ENCODE measurements at regions not wholly inside any gene's neighbourhood (a gene's known extent, or its start where the extent isn't known, plus 50 kb on each side); places are given as distances from the start of the nearest gene placed in this dataset.
"Not testable (repeated sequence)": the region's sequence is repeated elsewhere in the genome, so short reads cannot be mapped to it uniquely, and the experiment has no call there.

DNA sequence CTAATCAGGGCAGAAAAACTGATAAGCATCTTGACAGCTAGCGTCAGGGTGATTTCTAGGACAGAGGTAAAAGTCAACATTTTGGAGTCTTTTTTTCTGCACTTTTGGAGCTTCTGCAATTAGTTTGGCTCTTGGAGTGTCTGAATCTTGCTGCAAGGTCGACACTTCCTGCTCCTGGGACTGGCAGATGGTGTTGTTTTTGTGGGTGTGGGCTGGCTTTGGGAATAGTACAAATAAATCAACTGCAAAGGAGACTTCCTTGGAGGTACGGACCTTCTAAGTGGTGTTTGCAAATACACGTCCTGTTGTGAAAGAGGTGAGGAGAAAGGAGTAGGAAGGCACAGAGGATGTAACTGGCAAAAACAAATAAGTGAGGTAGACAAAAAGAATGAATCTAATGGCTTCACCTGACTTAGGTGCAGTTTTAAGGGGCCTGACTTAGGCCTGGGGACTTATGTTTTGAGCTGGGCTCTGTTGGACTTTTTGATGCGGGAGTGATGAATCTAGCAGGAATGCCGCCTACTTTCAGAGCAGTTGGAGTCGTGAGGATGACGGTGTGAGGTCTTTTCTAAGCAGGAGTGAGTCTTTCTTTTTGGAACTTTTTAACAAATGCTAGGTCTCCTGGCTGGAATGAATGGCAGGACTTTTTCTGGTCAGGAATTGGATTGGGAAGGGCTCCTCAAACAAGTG lies 195.1 kb downstream of the OTOP1 start:
- H3K27ac Mint-ChIP-seq (ENCODE audit: unreplicated experiment); H3K4me1 Mint-ChIP-seq (ENCODE audit: low read depth, unreplicated experiment); CTCF ChIA-PET; H3K36me3 Mint-ChIP-seq (ENCODE audit: insufficient read depth, unreplicated experiment); H3K9me3 Mint-ChIP-seq (ENCODE audit: low read depth, unreplicated experiment); H3K4me3 Mint-ChIP-seq (ENCODE audit: low read depth, unreplicated experiment); BruUV-seq (replicated peaks); intact Hi-C loops (cut with micrococcal nuclease; ENCODE audit: unreplicated experiment); DNase-seq: not testable (repeated sequence)
- H3K27me3 Mint-ChIP-seq (ENCODE audit: unreplicated experiment), result peaks cover 22% of the 10 kb centered on the region

- DNase-seq; H3K4me1 Mint-ChIP-seq (ENCODE audit: low read depth, unreplicated experiment); BruUV-seq (replicated peaks); H3K9me3 Mint-ChIP-seq (ENCODE audit: low read depth, unreplicated experiment); intact Hi-C loops (cut with micrococcal nuclease; ENCODE audit: unreplicated experiment); CTCF ChIA-PET; H3K27ac Mint-ChIP-seq (ENCODE audit: unreplicated experiment); H3K36me3 Mint-ChIP-seq (ENCODE audit: insufficient read depth, unreplicated experiment); H3K4me3 Mint-ChIP-seq (ENCODE audit: low read depth, unreplicated experiment): not testable (repeated sequence)
- peaks cover 22% of the 10 kb centered on the region for H3K27me3 Mint-ChIP-seq (ENCODE audit: unreplicated experiment)
These were observed 194.4 kb downstream of the OTOP1 start for GRCh38 chr4:4032364-4032763.

DNA sequence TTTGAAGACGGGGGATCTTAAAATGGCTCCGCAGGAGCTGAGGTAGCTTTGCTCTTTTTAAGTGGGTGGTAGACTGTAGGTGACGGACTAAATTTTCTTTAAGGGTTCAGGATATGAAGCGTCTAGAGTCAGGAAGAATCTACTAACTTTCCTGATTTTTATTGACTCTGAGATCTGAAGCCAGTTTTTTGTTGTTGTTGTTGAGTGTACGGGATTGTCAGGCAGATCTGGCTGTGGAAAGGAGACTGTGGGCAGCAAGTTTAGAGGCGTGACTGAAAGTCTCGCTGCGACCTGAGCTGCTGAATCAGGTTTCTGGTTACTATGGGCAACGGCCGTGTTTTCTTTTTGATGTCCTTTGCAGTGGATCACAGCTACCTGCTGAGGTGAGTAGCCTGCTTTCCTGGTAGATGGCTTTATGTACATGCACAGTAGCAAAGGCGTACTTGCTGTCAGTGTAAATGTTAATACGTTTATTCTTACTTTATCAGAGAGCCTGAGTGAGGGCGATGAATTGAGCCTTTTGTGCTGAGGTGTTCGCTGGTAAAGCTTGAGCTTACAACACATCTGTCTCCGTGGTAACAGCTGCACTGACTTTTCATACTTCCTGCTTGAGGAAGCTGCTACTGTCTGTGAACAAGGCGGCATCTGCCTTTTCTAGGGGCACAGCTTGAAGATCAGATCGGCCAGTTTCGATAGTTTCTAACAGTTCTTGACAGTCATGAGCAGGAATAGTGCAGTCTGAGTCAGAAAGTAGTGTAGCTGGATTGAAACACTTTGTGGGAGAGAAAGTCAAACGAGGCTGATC lies 193.7 kb downstream of the OTOP1 start:
- intact Hi-C loops (cut with micrococcal nuclease; ENCODE audit: unreplicated experiment); H3K9me3 Mint-ChIP-seq (ENCODE audit: low read depth, unreplicated experiment); BruUV-seq (replicated peaks); DNase-seq; H3K4me1 Mint-ChIP-seq (ENCODE audit: low read depth, unreplicated experiment); H3K36me3 Mint-ChIP-seq (ENCODE audit: insufficient read depth, unreplicated experiment); H3K4me3 Mint-ChIP-seq (ENCODE audit: low read depth, unreplicated experiment); CTCF ChIA-PET; H3K27ac Mint-ChIP-seq (ENCODE audit: unreplicated experiment): not testable (repeated sequence)
- H3K27me3 Mint-ChIP-seq (ENCODE audit: unreplicated experiment), result peaks cover 22% of the 10 kb centered on the region

- peaks cover 37% of the 10 kb centered on the region for H3K27me3 Mint-ChIP-seq (ENCODE audit: unreplicated experiment)
- CTCF ChIA-PET; DNase-seq; H3K36me3 Mint-ChIP-seq (ENCODE audit: insufficient read depth, unreplicated experiment); BruUV-seq (replicated peaks); H3K27ac Mint-ChIP-seq (ENCODE audit: unreplicated experiment); H3K9me3 Mint-ChIP-seq (ENCODE audit: low read depth, unreplicated experiment); H3K4me3 Mint-ChIP-seq (ENCODE audit: low read depth, unreplicated experiment); intact Hi-C loops (cut with micrococcal nuclease; ENCODE audit: unreplicated experiment); H3K4me1 Mint-ChIP-seq (ENCODE audit: low read depth, unreplicated experiment): not testable (repeated sequence)
These were observed 189.2 kb downstream of the OTOP1 start for GRCh38 chr4:4037399-4038138.

DNA sequence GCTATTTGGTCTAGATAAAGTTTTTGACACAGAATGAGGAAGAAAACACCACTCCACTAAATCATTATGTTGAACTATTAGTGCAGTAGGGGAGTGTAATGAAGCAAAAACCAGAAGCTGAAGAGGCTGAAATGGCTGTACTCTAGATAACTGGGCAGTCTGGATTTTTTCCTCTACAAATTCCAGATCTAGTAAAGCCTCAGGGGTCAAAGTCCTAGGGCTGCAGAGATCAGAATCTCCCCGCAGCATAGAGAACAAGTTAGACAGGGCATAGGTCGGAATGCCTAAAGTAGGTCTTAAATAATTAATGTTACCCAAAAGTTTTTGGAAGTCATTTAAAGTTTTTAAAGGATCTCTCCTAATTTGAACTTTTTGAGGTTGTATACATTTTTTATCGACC lies 180.9 kb downstream of the OTOP1 start:
- H3K9me3 Mint-ChIP-seq (ENCODE audit: low read depth, unreplicated experiment); CTCF ChIA-PET; H3K4me1 Mint-ChIP-seq (ENCODE audit: low read depth, unreplicated experiment); DNase-seq; BruUV-seq (replicated peaks); intact Hi-C loops (cut with micrococcal nuclease; ENCODE audit: unreplicated experiment); H3K36me3 Mint-ChIP-seq (ENCODE audit: insufficient read depth, unreplicated experiment); H3K27ac Mint-ChIP-seq (ENCODE audit: unreplicated experiment); H3K4me3 Mint-ChIP-seq (ENCODE audit: low read depth, unreplicated experiment): not testable (repeated sequence)
- peaks cover 62% of the 10 kb centered on the region for H3K27me3 Mint-ChIP-seq (ENCODE audit: unreplicated experiment)

DNA sequence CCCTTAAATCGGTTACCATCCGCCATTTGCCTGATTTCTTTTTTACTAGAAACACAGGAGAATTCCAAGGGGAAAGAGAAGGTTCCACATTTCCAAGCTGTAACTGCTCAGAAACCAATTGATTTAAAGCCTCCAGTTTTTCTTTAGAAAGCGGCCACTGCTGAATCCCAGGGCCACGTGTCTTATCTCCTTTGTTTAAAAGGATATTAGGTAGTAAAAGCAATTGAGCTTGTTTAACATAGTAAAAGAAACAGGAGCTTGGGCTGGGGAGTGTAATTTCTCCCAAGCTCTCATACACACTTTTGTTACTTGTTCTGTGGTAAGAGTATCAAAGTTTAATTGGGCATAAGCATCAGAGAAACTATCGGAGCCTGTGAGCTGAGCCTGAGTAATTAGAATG lies 180.0 kb downstream of the OTOP1 start:
- H3K9me3 Mint-ChIP-seq (ENCODE audit: low read depth, unreplicated experiment); H3K27ac Mint-ChIP-seq (ENCODE audit: unreplicated experiment); CTCF ChIA-PET; BruUV-seq (replicated peaks); DNase-seq; H3K36me3 Mint-ChIP-seq (ENCODE audit: insufficient read depth, unreplicated experiment); H3K4me3 Mint-ChIP-seq (ENCODE audit: low read depth, unreplicated experiment); intact Hi-C loops (cut with micrococcal nuclease; ENCODE audit: unreplicated experiment); H3K4me1 Mint-ChIP-seq (ENCODE audit: low read depth, unreplicated experiment): not testable (repeated sequence)
- H3K27me3 Mint-ChIP-seq (ENCODE audit: unreplicated experiment), result peaks cover 56% of the 10 kb centered on the region

DNA sequence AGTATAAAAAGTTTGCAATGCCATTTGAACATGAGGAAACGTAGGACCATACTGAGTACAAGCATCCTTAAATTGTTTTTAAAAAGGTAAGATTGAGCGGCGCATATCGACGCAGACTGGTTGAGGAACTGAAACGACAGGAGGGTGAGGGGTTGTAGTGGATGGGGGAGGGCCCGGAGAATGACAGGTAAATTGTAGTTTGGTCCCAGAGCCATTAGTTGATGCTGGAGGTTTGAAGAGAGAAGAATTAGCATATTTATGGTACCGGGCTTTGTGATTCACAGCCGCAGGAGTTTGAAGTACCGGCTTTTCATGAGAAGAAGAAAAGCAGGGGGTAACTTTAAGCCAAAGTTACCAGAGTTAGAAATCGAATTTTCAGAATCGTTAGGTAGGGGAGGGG lies 179.5 kb downstream of the OTOP1 start:
- BruUV-seq (replicated peaks); DNase-seq; H3K36me3 Mint-ChIP-seq (ENCODE audit: insufficient read depth, unreplicated experiment); CTCF ChIA-PET; H3K27ac Mint-ChIP-seq (ENCODE audit: unreplicated experiment); H3K4me1 Mint-ChIP-seq (ENCODE audit: low read depth, unreplicated experiment); intact Hi-C loops (cut with micrococcal nuclease; ENCODE audit: unreplicated experiment); H3K9me3 Mint-ChIP-seq (ENCODE audit: low read depth, unreplicated experiment); H3K4me3 Mint-ChIP-seq (ENCODE audit: low read depth, unreplicated experiment): not testable (repeated sequence)
- H3K27me3 Mint-ChIP-seq (ENCODE audit: unreplicated experiment), result peaks cover 50% of the 10 kb centered on the region

DNA sequence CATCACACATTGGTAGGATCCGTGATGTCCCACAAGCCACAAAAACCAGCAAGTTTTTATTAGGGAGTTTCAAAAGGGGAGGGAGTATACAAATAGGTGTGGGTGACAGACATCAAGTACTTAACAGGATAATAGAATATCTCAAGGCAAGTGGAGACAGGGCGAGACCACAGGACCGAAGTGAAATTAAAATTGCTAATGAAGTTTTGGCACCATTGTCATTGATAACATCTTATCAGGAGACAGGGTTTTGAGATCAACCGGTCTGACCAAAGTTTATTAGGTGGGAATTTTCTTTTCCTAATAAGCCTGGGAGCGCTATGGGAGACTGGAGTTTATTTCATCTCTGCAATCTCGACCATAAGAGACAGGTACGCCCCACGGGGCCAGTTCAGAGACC lies 178.5 kb downstream of the OTOP1 start:
- CTCF ChIA-PET; intact Hi-C loops (cut with micrococcal nuclease; ENCODE audit: unreplicated experiment); BruUV-seq (replicated peaks); DNase-seq; H3K27ac Mint-ChIP-seq (ENCODE audit: unreplicated experiment); H3K4me3 Mint-ChIP-seq (ENCODE audit: low read depth, unreplicated experiment); H3K36me3 Mint-ChIP-seq (ENCODE audit: insufficient read depth, unreplicated experiment); H3K9me3 Mint-ChIP-seq (ENCODE audit: low read depth, unreplicated experiment); H3K4me1 Mint-ChIP-seq (ENCODE audit: low read depth, unreplicated experiment): not testable (repeated sequence)
- H3K27me3 Mint-ChIP-seq (ENCODE audit: unreplicated experiment), result peaks cover 46% of the 10 kb centered on the region

GRCh38 chr4:4050781-4051180 lies 175.9 kb downstream of the OTOP1 start:
- H3K4me3 Mint-ChIP-seq (ENCODE audit: low read depth, unreplicated experiment); H3K36me3 Mint-ChIP-seq (ENCODE audit: insufficient read depth, unreplicated experiment); H3K9me3 Mint-ChIP-seq (ENCODE audit: low read depth, unreplicated experiment); H3K27ac Mint-ChIP-seq (ENCODE audit: unreplicated experiment); BruUV-seq (replicated peaks); H3K4me1 Mint-ChIP-seq (ENCODE audit: low read depth, unreplicated experiment); DNase-seq; intact Hi-C loops (cut with micrococcal nuclease; ENCODE audit: unreplicated experiment); CTCF ChIA-PET: not testable (repeated sequence)
- H3K27me3 Mint-ChIP-seq (ENCODE audit: unreplicated experiment), result peaks cover 29% of the 10 kb centered on the region

DNA sequence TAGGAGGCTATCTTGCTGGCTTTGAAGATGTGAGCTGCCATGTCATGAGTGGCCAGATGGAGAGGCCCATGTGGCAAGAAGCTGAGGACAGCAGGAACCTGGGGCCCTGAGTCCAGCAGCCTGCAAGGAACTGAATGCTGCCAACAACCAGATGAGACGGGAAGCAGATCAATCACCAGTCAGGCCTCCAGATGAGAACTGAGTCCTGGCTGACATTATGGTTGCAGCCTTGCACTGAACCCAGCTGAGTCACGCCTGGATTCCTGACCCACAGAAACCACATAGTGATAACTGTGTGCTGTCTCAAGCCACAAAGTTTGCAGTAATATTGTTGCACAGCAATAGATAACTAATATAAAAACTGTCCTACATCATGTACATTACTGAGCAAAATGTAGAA lies 173.8 kb downstream of the OTOP1 start:
- not testable (repeated sequence) for H3K27ac Mint-ChIP-seq (ENCODE audit: unreplicated experiment); BruUV-seq (replicated peaks)

More for the DNA sequence above, 173.8 kb downstream of the OTOP1 start:
- H3K36me3 Mint-ChIP-seq (ENCODE audit: insufficient read depth, unreplicated experiment); intact Hi-C loops (cut with micrococcal nuclease; ENCODE audit: unreplicated experiment); DNase-seq; H3K4me1 Mint-ChIP-seq (ENCODE audit: low read depth, unreplicated experiment); H3K4me3 Mint-ChIP-seq (ENCODE audit: low read depth, unreplicated experiment); CTCF ChIA-PET; H3K9me3 Mint-ChIP-seq (ENCODE audit: low read depth, unreplicated experiment): not testable (repeated sequence)
- H3K27me3 Mint-ChIP-seq (ENCODE audit: unreplicated experiment), result peaks cover 16% of the 10 kb centered on the region
